Fibroblast of lung (primary cell): ENCODE measurements at regions not wholly inside any gene's neighbourhood (a gene's known extent, or its start where the extent isn't known, plus 50 kb on each side); places are given as distances from the start of the nearest gene placed in this dataset.
A peak's percentile ranks its signal among the peaks of the same experiment; 100 is the strongest.

Source experiments
- DNase-seq, 2 donors: peaks; one replicate each; pipeline versions ENCODE4 v3.0.0 to v3.0.0-alpha.2; 2010; ENCODE audit warnings: low read depth in 2 of 2
- H2AFZ ChIP-seq: 2 replicates; pipeline ENCODE4 v1.5.1; 2012; ENCODE audit warnings: low read length, control low read depth, inconsistent platforms
- H3K27ac ChIP-seq: 2 replicates; pipeline ENCODE4 v1.5.1; 2011; ENCODE audit warnings: low read length, control low read depth; ENCODE audit not compliant: insufficient read depth
- H3K27me3 ChIP-seq: 2 replicates; pipeline ENCODE4 v1.5.1; 2011; ENCODE audit warnings: mild to moderate bottlenecking, low read length; ENCODE audit not compliant: control insufficient read depth, insufficient read depth
- H3K36me3 ChIP-seq: 2 replicates; pipeline ENCODE4 v1.5.1; 2011; ENCODE audit warnings: low read length; ENCODE audit not compliant: control insufficient read depth, insufficient read depth
- H3K4me1 ChIP-seq: 2 replicates; pipeline ENCODE4 v1.5.1; 2011; ENCODE audit warnings: low read length; ENCODE audit not compliant: control insufficient read depth, insufficient read depth; ENCODE audit errors: extremely low read depth
- H3K4me2 ChIP-seq: 2 replicates; pipeline ENCODE4 v1.5.1; 2011; ENCODE audit warnings: low read length, control low read depth; ENCODE audit not compliant: insufficient read depth; ENCODE audit errors: extremely low read depth
- H3K4me3 ChIP-seq, 4 experiments: fragments of 200-600 bp in 1 of 4; sonication (generic) in 1 of 4; replicated peaks in 1 of 4; 2 replicates each; pipeline ENCODE4 v1.5.1; 2011 to 2016; ENCODE audit warnings: low read length in 4 of 4, low read depth in 3 of 4, mild to moderate bottlenecking in 3 of 4, control low read depth in 2 of 4, inconsistent platforms in 1 of 4, mixed read lengths in 1 of 4; ENCODE audit not compliant: insufficient read depth in 1 of 4; ENCODE audit errors: control extremely low read depth in 1 of 4
- H3K79me2 ChIP-seq: 2 replicates; pipeline ENCODE4 v1.5.1; 2012; ENCODE audit warnings: mild to moderate bottlenecking, low read length, inconsistent platforms; ENCODE audit not compliant: control insufficient read depth, insufficient read depth
- H3K9ac ChIP-seq: 2 replicates; pipeline ENCODE4 v1.5.1; 2011; ENCODE audit warnings: mild to moderate bottlenecking, low read length, control low read depth; ENCODE audit not compliant: insufficient read depth
- H3K9me3 ChIP-seq: 2 replicates; pipeline ENCODE4 v1.5.1; 2012; ENCODE audit warnings: low read depth, low read length; ENCODE audit not compliant: control insufficient read depth, insufficient read depth
- H4K20me1 ChIP-seq: 2 replicates; pipeline ENCODE4 v1.5.1; 2011; ENCODE audit warnings: low read length; ENCODE audit not compliant: control insufficient read depth, insufficient read depth; ENCODE audit errors: extremely low read depth
- CTCF ChIP-seq, 2 donors: IDR thresholded peaks in 1 of 2; conservative IDR thresholded peaks in 1 of 2; 1 replicate in 1 of 2; 2 replicates in 1 of 2; pipeline ENCODE4 v1.5.1; 2011 to 2012; ENCODE audit warnings: low read length in 2 of 2, control low read depth in 1 of 2, inconsistent platforms in 1 of 2, low read depth in 1 of 2, mild to moderate bottlenecking in 1 of 2
- EZH2 ChIP-seq: IDR thresholded peaks from 2 replicates; pipeline ENCODE4 v1.5.1; 2012; ENCODE audit warnings: low read length, control low read depth, mild to moderate bottlenecking; ENCODE audit errors: missing control alignments

- Histone ChIP-seq H2AFZ (no peak overlapping the region), H3K4me3 (no peak overlapping the region), H3K79me2 (no peaks in the 10 kb centered on the region), H4K20me1 (no peaks in the 10 kb centered on the region), H3K27me3 (no peaks in the 10 kb centered on the region), H3K27ac (no peak overlapping the region), H3K4me1 (no peaks in the 10 kb centered on the region), H3K9ac (no peak overlapping the region), H3K36me3 (no peaks in the 10 kb centered on the region), H3K9me3 (no peaks in the 10 kb centered on the region), H3K4me2 (no peak overlapping the region)
- TF ChIP-seq CTCF (conservative IDR thresholded peaks at IDR 0.05 in 1 of 2, IDR thresholded peaks at IDR 0.05 in 1 of 2; ENCODE audit: low read depth in 1 of 2, low read length in 2 of 2): no peak
- no peak for TF ChIP-seq EZH2
- DNase-seq: no peak
Measured at GRCh38 chr2:35082072-35082471, 1273.5 kb upstream of the CRIM1 start.

- no peak overlapping the region for H3K9ac ChIP-seq
- no peaks in the 10 kb centered on the region for H3K36me3 ChIP-seq
- TF ChIP-seq CTCF (conservative IDR thresholded peaks at IDR 0.05 in 1 of 2, IDR thresholded peaks at IDR 0.05 in 1 of 2; ENCODE audit: low read depth in 1 of 2, low read length in 2 of 2) (no peak), EZH2 (no peak)
- no peak overlapping the region for H3K4me3 ChIP-seq
- H3K27ac ChIP-seq: no peak overlapping the region
- no peaks in the 10 kb centered on the region for H3K4me1 ChIP-seq
- no peaks in the 10 kb centered on the region for H4K20me1 ChIP-seq
- no peak for DNase-seq
- H3K79me2 ChIP-seq: no peaks in the 10 kb centered on the region
- H2AFZ ChIP-seq: no peak overlapping the region
- no peaks in the 10 kb centered on the region for H3K27me3 ChIP-seq
- H3K4me2 ChIP-seq: no peak overlapping the region
- no peaks in the 10 kb centered on the region for H3K9me3 ChIP-seq
Measured at GRCh38 chr2:35081622-35082015, 1274.0 kb upstream of the CRIM1 start.

- no peak overlapping the region for H3K9ac ChIP-seq
- H3K79me2 ChIP-seq: no peaks in the 10 kb centered on the region
- peak; percentile 40 to 50 for DNase-seq
- no peak overlapping the region for H2AFZ ChIP-seq
- H3K4me1 ChIP-seq: no peaks in the 10 kb centered on the region
- H3K4me3 ChIP-seq: no peak overlapping the region
- no peaks in the 10 kb centered on the region for H3K36me3 ChIP-seq
- no peak for TF ChIP-seq CTCF (conservative IDR thresholded peaks at IDR 0.05 in 1 of 2, IDR thresholded peaks at IDR 0.05 in 1 of 2; ENCODE audit: low read depth in 1 of 2, low read length in 2 of 2)
- no peaks in the 10 kb centered on the region for H3K9me3 ChIP-seq
- H3K27ac ChIP-seq: no peak overlapping the region
- no peak overlapping the region for H3K4me2 ChIP-seq
- H3K27me3 ChIP-seq: no peaks in the 10 kb centered on the region
- no peaks in the 10 kb centered on the region for H4K20me1 ChIP-seq
Measured at GRCh38 chr2:35081001-35081621, 1274.5 kb upstream of the CRIM1 start.
